Suppressor macrophage (primary cell): ENCODE measurements at regions not wholly inside any gene's neighbourhood (a gene's known extent, or its start where the extent isn't known, plus 50 kb on each side); places are given as distances from the start of the nearest gene placed in this dataset.

Experiments
- DNase-seq, 4 experiments: peaks; one replicate each; pipeline ENCODE4 v3.0.0-alpha.2; 2020 to 2022

GRCh38 chr21:27290028-27290427 is 323.1 kb upstream of the ADAMTS5 start:
- DNase-seq, result no peak

DNA sequence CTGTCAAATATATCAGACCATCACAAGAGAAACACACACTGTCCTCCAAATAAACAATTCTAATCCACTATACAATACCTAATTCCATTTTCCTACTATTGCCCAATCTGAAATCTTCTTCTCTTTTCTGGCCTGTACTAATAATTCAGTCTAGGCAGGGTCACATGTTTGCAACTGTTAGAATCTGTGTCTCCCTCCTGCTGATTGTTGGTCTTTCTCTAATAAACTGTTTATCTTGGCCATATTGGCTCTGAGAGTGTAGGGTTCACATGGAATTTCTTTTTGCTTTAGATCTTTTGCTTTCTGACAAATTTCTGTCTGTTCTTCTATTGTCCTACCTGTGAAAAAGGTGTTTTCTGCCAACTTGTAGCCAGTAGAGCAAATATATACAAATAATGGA is 319.9 kb upstream of the ADAMTS5 start:
- DNase-seq, result no peak

- no peak for DNase-seq
These were observed 310.2 kb upstream of the ADAMTS5 start for GRCh38 chr21:27277110-27277509.

DNA sequence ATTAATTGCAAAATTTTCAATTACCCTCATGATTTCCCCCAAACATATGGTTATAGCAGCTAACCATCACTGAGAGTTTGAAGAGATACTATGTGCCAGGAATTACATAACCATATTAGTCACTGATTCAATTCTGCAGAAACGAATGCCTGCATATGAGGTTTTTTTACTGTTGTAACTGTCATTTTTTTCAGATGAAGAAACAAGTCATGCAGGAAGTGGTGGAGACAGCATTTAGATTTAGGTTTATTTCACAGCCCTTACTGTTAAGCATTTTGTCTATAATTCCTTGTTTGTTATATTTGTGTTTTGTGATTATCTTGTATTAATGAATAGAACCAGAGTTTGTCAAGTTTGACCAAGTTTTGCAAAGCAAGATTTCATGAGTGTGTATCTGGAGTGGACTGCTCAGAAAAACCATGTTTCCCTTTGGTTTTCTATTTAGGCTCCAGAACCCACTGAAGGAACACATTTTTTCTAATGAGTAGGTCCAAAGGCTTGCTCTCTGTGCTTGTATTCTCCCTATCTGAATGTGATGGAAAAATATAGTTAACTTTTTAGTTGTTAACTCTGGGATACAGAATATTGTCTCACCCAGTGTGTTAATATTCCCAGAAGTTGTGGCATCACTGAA is 308.5 kb upstream of the ADAMTS5 start:
- DNase-seq, result peak in 3 of 4 experiments; percentile 2 to 44 (median 41)

GRCh38 chr21:27269644-27270043 is 302.8 kb upstream of the ADAMTS5 start:
- peak in 2 of 4 experiments; percentile 13 to 18 for DNase-seq

GRCh38 chr21:27268290-27268689 is 301.4 kb upstream of the ADAMTS5 start:
- DNase-seq, result no peak

GRCh38 chr21:27265949-27266348 is 299.1 kb upstream of the ADAMTS5 start:
- DNase-seq, result no peak

DNA sequence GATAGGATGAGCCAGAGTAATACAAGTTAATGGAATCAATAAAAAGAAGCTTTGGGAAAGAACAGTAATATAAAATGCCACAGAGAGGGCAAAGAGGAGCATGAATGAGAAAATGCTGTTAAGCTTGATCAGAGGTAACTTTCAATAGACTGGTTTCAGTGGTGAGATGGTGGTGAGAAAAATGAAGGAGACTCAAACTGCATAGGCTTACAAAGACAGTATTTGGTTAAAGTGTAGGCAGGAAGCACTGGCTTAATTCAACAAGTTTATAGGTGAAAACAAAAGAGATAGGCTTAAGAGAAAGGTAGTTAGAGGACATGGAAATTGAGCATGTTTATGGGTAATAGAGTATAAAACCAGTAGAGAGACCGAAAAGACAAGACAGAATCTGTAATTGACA is 298.6 kb upstream of the ADAMTS5 start:
- no peak for DNase-seq

DNA sequence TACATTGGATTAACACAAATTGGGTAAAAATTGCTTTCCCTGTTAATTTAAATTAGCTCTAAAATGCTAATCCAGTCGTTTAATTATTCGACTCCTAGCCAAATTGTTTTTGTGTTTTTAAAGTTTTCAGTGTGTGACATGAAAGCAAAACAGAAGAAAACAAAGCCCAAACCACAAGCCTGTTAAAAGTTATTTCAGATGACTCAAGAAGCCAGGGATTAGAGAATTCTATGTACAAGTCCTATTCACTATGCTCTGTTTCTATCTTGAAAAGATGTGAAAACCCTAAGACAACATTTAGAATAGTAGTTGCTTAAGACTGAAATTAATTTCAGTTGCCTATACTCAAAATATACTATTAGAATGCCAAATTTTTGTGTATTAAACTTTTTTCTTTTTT is 294.8 kb upstream of the ADAMTS5 start:
- no peak for DNase-seq

- DNase-seq, result no peak
These were observed 293.8 kb upstream of the ADAMTS5 start for GRCh38 chr21:27260728-27261127.

- no peak for DNase-seq
These were observed 292.0 kb upstream of the ADAMTS5 start for GRCh38 chr21:27258742-27259448.

DNA sequence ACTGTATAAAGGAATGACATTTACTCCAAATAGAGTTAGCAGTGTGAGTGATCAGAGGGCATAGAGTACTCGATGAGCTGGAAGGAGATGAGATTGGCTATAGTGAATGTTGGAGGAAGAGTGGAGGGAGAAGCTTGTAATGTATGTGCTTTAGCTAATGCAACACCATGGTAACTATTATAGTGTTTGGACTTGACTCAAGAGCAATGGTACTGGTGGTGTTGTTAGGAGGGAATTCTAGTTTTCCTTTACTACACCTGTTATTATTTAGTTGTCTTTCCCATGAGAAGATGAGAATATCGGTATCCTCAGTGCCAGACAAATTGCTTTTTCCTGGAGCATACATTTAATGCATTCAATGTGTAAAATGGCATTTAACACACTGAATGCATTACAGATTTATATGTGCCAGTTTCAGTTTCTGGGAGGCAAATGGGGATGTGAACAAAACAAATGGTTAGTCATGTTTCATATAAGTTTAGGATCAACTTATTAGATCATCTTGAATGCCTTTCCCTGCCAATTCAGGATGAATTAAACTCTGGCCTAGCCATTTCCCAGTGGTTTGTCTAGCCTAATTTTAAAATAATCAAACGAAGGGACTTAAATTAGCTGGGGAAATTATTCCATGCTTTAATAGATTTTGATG is 291.1 kb upstream of the ADAMTS5 start:
- DNase-seq, result no peak

GRCh38 chr21:27257226-27257625 is 290.3 kb upstream of the ADAMTS5 start:
- DNase-seq, result no peak

GRCh38 chr21:27251752-27252151 is 284.9 kb upstream of the ADAMTS5 start:
- no peak for DNase-seq

- DNase-seq, result no peak
These were observed 283.5 kb upstream of the ADAMTS5 start for GRCh38 chr21:27250366-27250765.

GRCh38 chr21:27248814-27249213 is 281.9 kb upstream of the ADAMTS5 start:
- no peak for DNase-seq

GRCh38 chr21:27246741-27247140 is 279.9 kb upstream of the ADAMTS5 start:
- DNase-seq, result no peak

- DNase-seq, result no peak
These were observed 277.9 kb upstream of the ADAMTS5 start for GRCh38 chr21:27244776-27245175.

DNA sequence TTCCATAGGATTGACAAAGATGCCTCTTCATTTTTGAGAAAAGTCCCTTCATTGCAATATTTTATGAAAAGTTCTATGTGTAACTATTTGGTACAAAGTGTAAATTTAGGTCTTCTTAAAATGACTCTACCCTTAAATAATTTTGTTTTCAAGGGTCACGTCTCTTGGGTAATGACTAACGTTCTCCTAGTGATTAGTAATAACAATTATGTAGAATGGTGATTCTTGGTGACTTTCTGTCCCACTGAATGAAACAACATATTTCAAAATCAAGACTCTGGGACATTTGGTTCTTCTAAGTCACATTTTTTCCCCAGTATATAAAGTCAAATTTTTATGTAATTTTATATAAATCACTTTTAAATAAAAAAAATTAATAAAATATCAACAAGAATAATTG is 277.5 kb upstream of the ADAMTS5 start:
- DNase-seq, result no peak

GRCh38 chr21:27240839-27241238 is 274.0 kb upstream of the ADAMTS5 start:
- DNase-seq, result no peak

- DNase-seq, result no peak
These were observed 266.7 kb upstream of the ADAMTS5 start for GRCh38 chr21:27233514-27234115.

DNA sequence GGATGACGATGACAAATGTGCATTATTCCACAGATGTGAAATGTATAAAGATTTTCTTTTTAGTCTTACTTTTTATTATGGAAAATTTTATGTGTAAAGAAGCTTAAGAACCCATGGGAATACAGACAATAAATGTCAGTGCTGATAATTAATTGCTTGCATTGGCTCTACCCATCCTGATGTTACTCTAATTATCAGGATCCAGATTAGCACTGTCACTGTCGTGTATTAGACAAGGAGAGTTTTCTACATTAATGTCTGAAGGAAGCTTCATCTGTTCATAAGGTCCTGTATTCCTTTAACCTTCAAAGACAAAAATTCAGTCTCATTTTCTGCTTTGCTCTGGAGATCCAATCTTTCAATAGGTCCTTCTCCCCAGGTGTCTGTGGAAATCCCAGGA is 259.1 kb upstream of the ADAMTS5 start:
- no peak for DNase-seq

DNA sequence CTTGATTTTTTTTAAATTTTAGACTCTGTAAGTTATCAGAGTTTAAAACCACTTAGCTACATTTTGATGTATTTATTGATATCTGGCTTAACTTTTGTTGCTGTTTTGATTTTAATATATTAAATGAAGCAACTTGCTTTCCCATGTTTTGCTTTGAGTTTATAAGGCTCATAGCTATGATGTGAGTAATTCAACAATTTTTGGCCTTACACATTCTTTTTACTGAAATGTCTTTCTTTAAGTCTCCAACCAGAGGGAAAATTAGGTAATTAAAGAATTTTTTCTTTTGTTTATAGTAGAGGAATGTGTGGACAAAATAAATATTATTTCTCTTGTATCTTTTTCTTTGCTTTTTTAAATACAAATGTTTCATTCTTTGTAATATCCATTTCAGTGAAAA is 258.3 kb upstream of the ADAMTS5 start:
- no peak for DNase-seq

GRCh38 chr21:27224169-27224568 is 257.3 kb upstream of the ADAMTS5 start:
- DNase-seq, result no peak
